Hepatocyte (in vitro differentiated cells): ENCODE measurements at regions not wholly inside any gene's neighbourhood (a gene's known extent, or its start where the extent isn't known, plus 50 kb on each side); places are given as distances from the start of the nearest gene placed in this dataset.

Experiments used
- DNase-seq: peaks from one replicate; pipeline ENCODE4 v3.0.0-alpha.2; 2016; ENCODE audit warnings: low spot score
- H2AFZ ChIP-seq: fragments of 200-600 bp; sonication (generic); 2 replicates; pipeline ENCODE4 v1.6.0; 2016; ENCODE audit warnings: antibody characterized with exemption, mild to moderate bottlenecking
- H3K27ac ChIP-seq: fragments of 200-600 bp; sonication (generic); 2 replicates; pipeline ENCODE4 v1.5.1; 2016; ENCODE audit warnings: mild to moderate bottlenecking
- H3K27me3 ChIP-seq: fragments of 200-600 bp; sonication (generic); 2 replicates; pipeline ENCODE4 v1.6.1; 2016
- H3K36me3 ChIP-seq: fragments of 200-600 bp; sonication (generic); replicated peaks from 2 replicates; pipeline ENCODE4 v1.5.1; 2016; ENCODE audit warnings: low read depth; ENCODE audit not compliant: insufficient read depth
- H3K4me1 ChIP-seq: fragments of 200-600 bp; sonication (generic); 2 replicates; pipeline ENCODE4 v1.5.1; 2016; ENCODE audit warnings: mild to moderate bottlenecking, moderate library complexity; ENCODE audit not compliant: insufficient read depth
- H3K4me2 ChIP-seq: fragments of 200-600 bp; sonication (generic); 2 replicates; pipeline ENCODE4 v1.6.0; 2016
- H3K4me3 ChIP-seq: fragments of 200-600 bp; sonication (generic); 2 replicates; pipeline ENCODE4 v1.5.1; 2016; ENCODE audit warnings: mild to moderate bottlenecking
- H3K79me2 ChIP-seq: fragments of 200-600 bp; sonication (generic); 2 replicates; pipeline ENCODE4 v1.6.0; 2017; ENCODE audit warnings: mild to moderate bottlenecking
- H3K9me2 ChIP-seq: fragments of 200-600 bp; sonication (generic); replicated peaks from 2 replicates; pipeline ENCODE4 v1.6.0; 2017; ENCODE audit warnings: mild to moderate bottlenecking; ENCODE audit not compliant: insufficient read depth
- H3K9me3 ChIP-seq: fragments of 200-600 bp; sonication (generic); 2 replicates; pipeline ENCODE4 v1.5.1; 2016; ENCODE audit warnings: low read depth, mild to moderate bottlenecking
- H4K20me1 ChIP-seq: fragments of 200-600 bp; sonication (generic); 2 replicates; pipeline ENCODE4 v1.6.0; 2016; ENCODE audit warnings: mild to moderate bottlenecking; ENCODE audit not compliant: insufficient read depth, poor library complexity, severe bottlenecking
- EZH2 ChIP-seq: fragments of 200-600 bp; sonication (generic); IDR thresholded peaks from 2 replicates; pipeline ENCODE4 v1.6.1; 2016; ENCODE audit warnings: antibody characterized with exemption, mild to moderate bottlenecking, borderline replicate concordance
- EZH2phosphoT487 ChIP-seq: fragments of 200-600 bp; sonication (generic); IDR thresholded peaks from one replicate; pipeline ENCODE4 v1.6.1; 2018; ENCODE audit warnings: antibody characterized with exemption, mild to moderate bottlenecking, low read depth, moderate library complexity; ENCODE audit not compliant: unreplicated experiment, severe bottlenecking
- WGBS: methylation state at CpG from one replicate; pipeline ENCODE4 v1.1.6; 2016; ENCODE audit warnings: low lambda C conversion rate; ENCODE audit errors: missing lambda C conversion rate; 5-methylcytosine and 5-hydroxymethylcytosine counted together
- TF ChIP-seq, protein P1 (sequence below): fragments of 200-600 bp; sonication (generic); IDR thresholded peaks from 2 replicates; pipeline ENCODE4 v1.5.1; 2016; ENCODE audit warnings: antibody characterized with exemption, mild to moderate bottlenecking; ENCODE audit not compliant: poor library complexity

DNA sequence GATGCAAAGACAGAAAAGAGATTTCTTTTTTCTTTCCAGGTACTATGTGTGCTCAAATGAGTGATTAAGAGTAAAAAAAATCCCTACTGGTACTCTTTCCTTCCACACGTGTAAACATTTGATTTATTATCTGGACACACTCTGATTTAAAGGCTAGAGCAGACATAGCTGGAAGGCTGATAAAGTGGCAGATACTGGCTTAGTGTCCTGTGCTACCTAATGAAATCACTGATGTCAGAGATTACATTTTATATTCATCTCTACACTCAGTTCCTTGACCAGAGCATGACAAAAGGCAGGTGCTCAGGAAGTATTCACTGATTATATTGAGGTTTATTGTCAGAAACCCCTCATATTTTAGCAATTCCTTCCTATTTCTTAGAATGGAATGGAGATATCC is 136.6 kb upstream of the SLC38A2 start:
- no peak for DNase-seq
- TF ChIP-seq, protein P1, sequence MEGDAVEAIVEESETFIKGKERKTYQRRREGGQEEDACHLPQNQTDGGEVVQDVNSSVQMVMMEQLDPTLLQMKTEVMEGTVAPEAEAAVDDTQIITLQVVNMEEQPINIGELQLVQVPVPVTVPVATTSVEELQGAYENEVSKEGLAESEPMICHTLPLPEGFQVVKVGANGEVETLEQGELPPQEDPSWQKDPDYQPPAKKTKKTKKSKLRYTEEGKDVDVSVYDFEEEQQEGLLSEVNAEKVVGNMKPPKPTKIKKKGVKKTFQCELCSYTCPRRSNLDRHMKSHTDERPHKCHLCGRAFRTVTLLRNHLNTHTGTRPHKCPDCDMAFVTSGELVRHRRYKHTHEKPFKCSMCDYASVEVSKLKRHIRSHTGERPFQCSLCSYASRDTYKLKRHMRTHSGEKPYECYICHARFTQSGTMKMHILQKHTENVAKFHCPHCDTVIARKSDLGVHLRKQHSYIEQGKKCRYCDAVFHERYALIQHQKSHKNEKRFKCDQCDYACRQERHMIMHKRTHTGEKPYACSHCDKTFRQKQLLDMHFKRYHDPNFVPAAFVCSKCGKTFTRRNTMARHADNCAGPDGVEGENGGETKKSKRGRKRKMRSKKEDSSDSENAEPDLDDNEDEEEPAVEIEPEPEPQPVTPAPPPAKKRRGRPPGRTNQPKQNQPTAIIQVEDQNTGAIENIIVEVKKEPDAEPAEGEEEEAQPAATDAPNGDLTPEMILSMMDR: no peak
- TF ChIP-seq EZH2 (no peak), EZH2phosphoT487 (no peak)
- WGBS: 13% methylated on average over 1 of the region's 1 CpG

DNA sequence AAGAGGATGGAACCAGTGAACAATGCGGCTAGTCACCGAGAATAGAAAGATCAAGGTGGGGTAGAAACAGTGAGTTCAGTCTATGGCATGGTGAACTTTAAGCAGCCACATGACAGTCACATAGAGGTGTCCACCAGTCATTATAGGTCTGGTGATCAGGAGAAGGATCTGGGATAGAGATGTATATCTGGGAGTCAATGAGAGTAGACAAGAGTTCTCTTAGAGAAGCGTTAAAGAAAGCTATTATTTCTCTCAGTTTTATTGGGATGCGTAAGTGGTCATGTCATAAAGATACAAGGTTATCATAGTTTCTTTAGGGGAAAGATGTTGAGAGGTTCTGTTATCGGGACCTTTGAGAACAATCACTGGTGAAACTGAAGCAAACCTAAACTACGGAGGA is 136.1 kb upstream of the SLC38A2 start:
- Histone ChIP-seq H3K9me2 (no peaks in the 10 kb centered on the region), H4K20me1 (no peaks in the 10 kb centered on the region), H3K27me3 (no peaks in the 10 kb centered on the region), H3K9me3 (no peaks in the 10 kb centered on the region), H3K36me3 (no peaks in the 10 kb centered on the region), H3K4me2 (no peak overlapping the region), H3K4me3 (no peak overlapping the region), H2AFZ (no peak overlapping the region), H3K79me2 (no peaks in the 10 kb centered on the region), H3K27ac (no peak overlapping the region), H3K4me1 (no peaks in the 10 kb centered on the region)
- TF ChIP-seq EZH2phosphoT487 (no peak), EZH2 (no peak)
- TF ChIP-seq, protein P1: no peak
- no peak for DNase-seq
- 95% methylated on average over 6 of the region's 6 CpGs for WGBS

More for the DNA sequence above, 136.6 kb upstream of the SLC38A2 start:
- no peaks in the 10 kb centered on the region for H4K20me1 ChIP-seq
- no peak overlapping the region for H3K27ac ChIP-seq
- H3K36me3 ChIP-seq: no peaks in the 10 kb centered on the region
- H2AFZ ChIP-seq: no peak overlapping the region
- no peaks in the 10 kb centered on the region for H3K9me3 ChIP-seq
- no peaks in the 10 kb centered on the region for H3K9me2 ChIP-seq
- H3K4me3 ChIP-seq: no peak overlapping the region
- H3K4me1 ChIP-seq: no peaks in the 10 kb centered on the region
- no peak overlapping the region for H3K4me2 ChIP-seq
- H3K27me3 ChIP-seq: no peaks in the 10 kb centered on the region
- no peaks in the 10 kb centered on the region for H3K79me2 ChIP-seq

DNA sequence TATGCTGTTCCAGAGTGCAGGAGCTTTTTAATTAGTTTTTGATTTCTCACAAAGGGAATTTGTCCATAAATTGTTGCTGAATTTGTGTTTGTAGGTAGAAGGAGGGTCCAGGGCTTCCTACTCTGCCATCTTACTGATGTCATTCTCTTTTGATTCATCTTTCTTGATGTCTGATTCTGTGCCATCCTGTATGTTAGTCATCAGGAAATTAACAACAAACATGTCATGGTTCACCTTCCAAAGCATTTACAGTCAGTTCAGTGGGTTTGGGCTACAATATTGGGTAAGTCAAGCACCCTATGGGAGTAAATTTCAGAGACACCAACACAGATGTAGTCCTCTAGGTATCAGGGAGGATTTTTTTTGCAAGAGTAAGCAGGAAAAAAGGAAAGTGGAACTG is 135.2 kb upstream of the SLC38A2 start:
- TF ChIP-seq, protein P1: no peak
- TF ChIP-seq EZH2: no peak
- no peak for TF ChIP-seq EZH2phosphoT487
- Histone ChIP-seq H4K20me1 (no peaks in the 10 kb centered on the region), H3K4me2 (no peak overlapping the region), H3K27ac (no peak overlapping the region), H3K27me3 (no peaks in the 10 kb centered on the region), H3K9me2 (no peaks in the 10 kb centered on the region), H3K4me1 (no peaks in the 10 kb centered on the region), H3K36me3 (no peaks in the 10 kb centered on the region), H3K4me3 (no peak overlapping the region), H3K79me2 (no peaks in the 10 kb centered on the region), H2AFZ (no peak overlapping the region), H3K9me3 (no peaks in the 10 kb centered on the region)
- DNase-seq: no peak

DNA sequence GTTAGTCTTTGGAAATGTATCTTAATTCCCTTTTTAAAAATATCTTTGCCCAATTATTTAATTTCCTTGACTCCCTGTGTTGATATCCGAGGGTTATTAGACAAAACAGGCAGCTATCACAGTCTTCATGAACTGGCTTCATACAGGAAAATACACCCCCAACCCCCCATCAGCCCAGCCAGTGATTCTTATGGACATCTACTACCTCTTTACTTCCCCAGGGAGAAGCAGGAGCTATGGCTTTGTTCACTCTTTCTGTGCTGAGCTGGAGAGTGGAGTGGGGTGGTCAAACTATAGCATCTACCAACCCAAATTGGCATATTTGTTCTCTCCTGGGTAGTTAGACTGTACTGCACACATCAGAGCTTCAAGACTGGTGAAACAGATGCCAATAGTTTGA is 134.4 kb upstream of the SLC38A2 start:
- Histone ChIP-seq H3K27ac (no peak overlapping the region), H3K79me2 (no peaks in the 10 kb centered on the region), H3K9me3 (no peaks in the 10 kb centered on the region), H4K20me1 (no peaks in the 10 kb centered on the region), H3K27me3 (no peaks in the 10 kb centered on the region), H2AFZ (no peak overlapping the region), H3K4me2 (no peak overlapping the region), H3K36me3 (no peaks in the 10 kb centered on the region), H3K4me3 (no peak overlapping the region), H3K9me2 (no peaks in the 10 kb centered on the region), H3K4me1 (no peaks in the 10 kb centered on the region)
- 90% methylated on average over 1 of the region's 1 CpG for WGBS
- TF ChIP-seq EZH2phosphoT487: no peak
- TF ChIP-seq EZH2: no peak
- TF ChIP-seq, protein P1: no peak
- DNase-seq: no peak
